ENCODE measurements at regions not wholly inside any gene's neighbourhood (a gene's known extent, or its start where the extent isn't known, plus 50 kb on each side); places are given as distances from the start of the nearest gene placed in this dataset.

GRCh38 chr18:67261931-67262552 is 254.5 kb downstream of the DSEL start:
- DNase-seq (ENCODE audit: extremely low read depth, low read depth), result no peak
- no peak overlapping the region for H3K4me3 ChIP-seq (replicated peaks; ENCODE audit: low read depth, low read length)
- TF ChIP-seq CTCF (IDR thresholded peaks at IDR 0.05; ENCODE audit: low read depth, low read length, missing control alignments), result no peak

- DNase-seq (ENCODE audit: extremely low read depth, low read depth), result no peak
- no peak for TF ChIP-seq CTCF (IDR thresholded peaks at IDR 0.05; ENCODE audit: low read depth, low read length, missing control alignments)
- H3K4me3 ChIP-seq (replicated peaks; ENCODE audit: low read depth, low read length), result no peak overlapping the region
These were observed 255.7 kb downstream of the DSEL start for GRCh38 chr18:67260841-67261240.

DNA sequence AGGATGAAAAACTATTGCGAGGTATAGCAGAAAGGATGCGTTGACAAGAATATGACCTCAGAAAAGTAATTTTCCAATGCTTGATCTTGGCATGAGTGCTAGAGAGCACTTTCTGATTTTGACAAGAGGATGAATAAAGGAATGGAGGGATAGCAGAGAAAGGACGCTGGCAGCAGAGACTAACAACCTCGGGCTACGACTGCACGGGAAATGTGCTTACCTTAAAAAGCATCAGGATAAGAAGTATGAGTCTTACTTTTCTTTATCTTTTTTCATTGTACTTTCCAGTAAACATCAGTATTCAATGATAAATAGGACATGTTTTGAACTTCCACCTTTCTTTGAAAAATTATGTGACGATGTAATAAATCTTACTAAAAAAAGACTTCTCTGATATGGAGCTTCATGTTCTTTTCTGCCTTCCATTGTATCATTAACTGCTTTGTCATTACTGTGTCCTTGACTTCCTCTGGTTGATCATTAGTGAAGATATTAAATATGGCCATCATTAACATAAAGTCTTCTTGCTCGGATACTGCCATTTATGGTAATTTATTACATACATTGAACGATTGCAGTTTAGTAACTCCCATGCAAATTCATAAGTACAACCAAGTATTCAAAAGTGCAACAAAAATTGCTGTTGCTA is 265.6 kb downstream of the DSEL start:
- TF ChIP-seq CTCF (IDR thresholded peaks at IDR 0.05; ENCODE audit: low read depth, low read length, missing control alignments), result no peak
- no peak overlapping the region for H3K4me3 ChIP-seq (replicated peaks; ENCODE audit: low read depth, low read length)
- DNase-seq (ENCODE audit: extremely low read depth, low read depth), result no peak

- DNase-seq (ENCODE audit: extremely low read depth, low read depth), result no peak
- TF ChIP-seq CTCF (IDR thresholded peaks at IDR 0.05; ENCODE audit: low read depth, low read length, missing control alignments), result no peak
- H3K4me3 ChIP-seq (replicated peaks; ENCODE audit: low read depth, low read length), result no peak overlapping the region
These were observed 272.5 kb downstream of the DSEL start for GRCh38 chr18:67243799-67244587.

DNA sequence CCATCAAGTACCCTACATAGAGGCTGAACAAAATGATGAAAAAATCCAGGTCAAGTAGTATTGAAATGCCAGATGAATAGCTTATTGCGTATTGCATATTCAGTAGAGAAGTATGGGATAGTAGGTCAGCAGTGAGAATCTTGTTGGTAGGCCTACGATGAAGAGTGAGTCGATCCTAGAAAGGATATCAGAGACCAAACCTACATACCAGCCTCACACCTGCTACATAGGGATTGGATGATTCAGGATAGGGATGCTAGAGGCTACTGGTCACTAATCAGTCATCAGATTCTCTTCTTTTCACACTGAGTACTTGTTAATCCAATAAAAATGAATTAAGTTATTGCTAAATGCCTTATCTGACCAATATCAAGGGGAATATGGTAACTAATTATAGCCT is 274.5 kb downstream of the DSEL start:
- no peak for DNase-seq (ENCODE audit: extremely low read depth, low read depth)
- TF ChIP-seq CTCF (IDR thresholded peaks at IDR 0.05; ENCODE audit: low read depth, low read length, missing control alignments), result no peak
- no peak overlapping the region for H3K4me3 ChIP-seq (replicated peaks; ENCODE audit: low read depth, low read length)

- H3K4me3 ChIP-seq (replicated peaks; ENCODE audit: low read depth, low read length), result no peak overlapping the region
- DNase-seq (ENCODE audit: extremely low read depth, low read depth), result no peak
- no peak for TF ChIP-seq CTCF (IDR thresholded peaks at IDR 0.05; ENCODE audit: low read depth, low read length, missing control alignments)
These were observed 275.2 kb downstream of the DSEL start for GRCh38 chr18:67241299-67241698.

Data from HFF-Myc (cell line).